ENCODE measurements at regions not wholly inside any gene's neighbourhood (a gene's known extent, or its start where the extent isn't known, plus 50 kb on each side); places are given as distances from the start of the nearest gene placed in this dataset.

DNA sequence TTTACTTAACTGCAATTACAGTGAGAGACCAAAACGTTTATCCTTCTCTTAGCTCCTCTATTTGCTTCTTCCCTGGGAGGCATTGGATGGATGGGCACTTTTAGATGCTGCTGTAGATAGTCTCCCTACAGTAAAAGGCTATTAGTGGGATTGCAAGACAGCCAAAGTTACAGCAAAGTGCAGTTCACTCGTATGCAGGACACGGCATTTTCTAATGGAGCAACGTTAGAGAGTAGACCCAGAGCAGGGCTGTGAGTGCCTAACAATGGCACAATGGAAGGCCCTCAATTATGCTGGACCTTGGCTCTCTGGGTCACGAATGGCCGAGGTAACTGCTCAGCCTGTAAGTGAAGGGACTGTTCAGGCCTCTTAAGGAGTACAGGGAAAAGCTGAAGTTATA is 605.8 kb upstream of the NOX3 start:
- Histone ChIP-seq H3K36me3 (ENCODE audit: low read depth) (no peaks in the 10 kb centered on the region), H3K27me3 (ENCODE audit: insufficient read depth, poor library complexity, severe bottlenecking) (no peaks in the 10 kb centered on the region), H3K27ac (ENCODE audit: poor library complexity, severe bottlenecking) (no peak overlapping the region), H3K4me3 (ENCODE audit: severe bottlenecking) (no peak overlapping the region), H3K4me1 (ENCODE audit: insufficient read depth, poor library complexity, severe bottlenecking) (no peaks in the 10 kb centered on the region), H3K9me3 (ENCODE audit: severe bottlenecking) (no peaks in the 10 kb centered on the region)
- TF ChIP-seq, protein P1, sequence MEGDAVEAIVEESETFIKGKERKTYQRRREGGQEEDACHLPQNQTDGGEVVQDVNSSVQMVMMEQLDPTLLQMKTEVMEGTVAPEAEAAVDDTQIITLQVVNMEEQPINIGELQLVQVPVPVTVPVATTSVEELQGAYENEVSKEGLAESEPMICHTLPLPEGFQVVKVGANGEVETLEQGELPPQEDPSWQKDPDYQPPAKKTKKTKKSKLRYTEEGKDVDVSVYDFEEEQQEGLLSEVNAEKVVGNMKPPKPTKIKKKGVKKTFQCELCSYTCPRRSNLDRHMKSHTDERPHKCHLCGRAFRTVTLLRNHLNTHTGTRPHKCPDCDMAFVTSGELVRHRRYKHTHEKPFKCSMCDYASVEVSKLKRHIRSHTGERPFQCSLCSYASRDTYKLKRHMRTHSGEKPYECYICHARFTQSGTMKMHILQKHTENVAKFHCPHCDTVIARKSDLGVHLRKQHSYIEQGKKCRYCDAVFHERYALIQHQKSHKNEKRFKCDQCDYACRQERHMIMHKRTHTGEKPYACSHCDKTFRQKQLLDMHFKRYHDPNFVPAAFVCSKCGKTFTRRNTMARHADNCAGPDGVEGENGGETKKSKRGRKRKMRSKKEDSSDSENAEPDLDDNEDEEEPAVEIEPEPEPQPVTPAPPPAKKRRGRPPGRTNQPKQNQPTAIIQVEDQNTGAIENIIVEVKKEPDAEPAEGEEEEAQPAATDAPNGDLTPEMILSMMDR (IDR thresholded peaks at IDR 0.05; ENCODE audit: poor library complexity, severe bottlenecking), result no peak
- ATAC-seq (ENCODE audit: low read depth) (no peak), DNase-seq (ENCODE audit: low spot score) (no peak)

DNA sequence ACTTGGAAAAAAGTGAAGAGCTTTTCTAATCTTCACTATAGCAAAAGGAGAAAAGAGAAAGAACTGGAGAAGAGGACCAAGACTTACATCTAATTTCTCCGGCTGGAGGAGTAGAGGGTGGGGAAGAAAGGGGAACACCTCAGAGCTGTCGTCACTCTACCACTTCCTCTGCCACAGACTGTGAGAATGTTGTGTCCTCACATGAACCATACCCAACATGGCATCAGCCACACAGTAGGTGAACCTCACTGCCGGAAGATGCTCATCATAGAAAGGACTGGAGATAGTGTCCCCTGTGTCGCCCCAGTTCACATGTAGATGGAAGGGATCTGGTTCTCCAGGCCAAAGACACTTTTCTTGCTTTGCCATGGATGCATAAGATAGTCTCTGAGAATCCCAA is 604.4 kb upstream of the NOX3 start:
- Histone ChIP-seq H3K4me3 (ENCODE audit: severe bottlenecking) (no peak overlapping the region), H3K9me3 (ENCODE audit: severe bottlenecking) (no peaks in the 10 kb centered on the region), H3K4me1 (ENCODE audit: insufficient read depth, poor library complexity, severe bottlenecking) (no peaks in the 10 kb centered on the region), H3K27me3 (ENCODE audit: insufficient read depth, poor library complexity, severe bottlenecking) (no peaks in the 10 kb centered on the region), H3K36me3 (ENCODE audit: low read depth) (no peaks in the 10 kb centered on the region), H3K27ac (ENCODE audit: poor library complexity, severe bottlenecking) (no peak overlapping the region)
- ATAC-seq (ENCODE audit: low read depth) (no peak), DNase-seq (ENCODE audit: low spot score) (no peak)
- TF ChIP-seq, protein P1 (IDR thresholded peaks at IDR 0.05; ENCODE audit: poor library complexity, severe bottlenecking), result no peak

DNA sequence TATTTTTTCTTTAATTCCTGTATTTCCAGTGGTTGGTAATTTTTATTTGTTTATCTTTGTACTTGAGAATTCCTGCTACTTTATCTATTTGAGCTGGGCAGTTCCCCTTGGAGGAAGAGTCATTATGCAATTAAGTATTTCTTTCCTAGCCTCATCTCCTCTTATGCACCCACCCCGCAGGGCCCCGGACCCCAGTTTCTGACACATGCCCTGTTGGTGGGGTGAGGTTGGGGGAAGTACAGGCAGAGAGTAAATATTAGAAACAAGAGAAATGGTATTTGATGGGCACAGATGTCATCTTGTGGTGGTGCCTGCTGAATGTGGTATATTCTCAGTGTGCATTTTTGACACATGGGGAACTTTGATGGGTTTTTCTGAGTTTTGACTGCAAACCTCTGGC is 602.7 kb upstream of the NOX3 start:
- TF ChIP-seq, protein P1 (IDR thresholded peaks at IDR 0.05; ENCODE audit: poor library complexity, severe bottlenecking), result no peak
- H3K4me3 ChIP-seq (ENCODE audit: severe bottlenecking), result no peak overlapping the region
- H3K27me3 ChIP-seq (ENCODE audit: insufficient read depth, poor library complexity, severe bottlenecking), result no peaks in the 10 kb centered on the region
- no peaks in the 10 kb centered on the region for H3K9me3 ChIP-seq (ENCODE audit: severe bottlenecking)
- H3K36me3 ChIP-seq (ENCODE audit: low read depth), result no peaks in the 10 kb centered on the region
- no peak for DNase-seq (ENCODE audit: low spot score)
- H3K27ac ChIP-seq (ENCODE audit: poor library complexity, severe bottlenecking), result no peak overlapping the region
- H3K4me1 ChIP-seq (ENCODE audit: insufficient read depth, poor library complexity, severe bottlenecking), result no peaks in the 10 kb centered on the region
- ATAC-seq (ENCODE audit: low read depth), result no peak

DNA sequence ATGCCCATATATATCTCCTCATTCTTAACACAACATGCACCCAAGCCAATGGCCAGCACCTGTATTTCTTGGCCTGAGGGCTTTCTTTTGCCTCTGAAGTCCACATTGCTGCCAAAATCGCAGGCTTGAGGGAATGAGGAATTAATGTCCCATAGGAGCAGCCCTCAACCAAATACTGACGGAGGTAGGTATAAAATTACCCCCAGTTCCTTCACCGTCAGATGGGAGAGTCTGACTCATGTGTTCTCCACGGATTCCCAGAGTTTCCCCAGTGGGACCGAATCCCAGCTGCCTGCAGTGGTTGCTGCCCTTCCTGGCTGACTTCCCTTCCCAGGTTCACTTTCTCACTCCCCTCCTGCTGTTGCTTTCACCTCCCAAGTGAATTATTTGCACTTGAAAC is 602.2 kb upstream of the NOX3 start:
- Histone ChIP-seq H3K27me3 (ENCODE audit: insufficient read depth, poor library complexity, severe bottlenecking) (no peaks in the 10 kb centered on the region), H3K4me1 (ENCODE audit: insufficient read depth, poor library complexity, severe bottlenecking) (no peaks in the 10 kb centered on the region), H3K9me3 (ENCODE audit: severe bottlenecking) (no peaks in the 10 kb centered on the region), H3K36me3 (ENCODE audit: low read depth) (no peaks in the 10 kb centered on the region), H3K27ac (ENCODE audit: poor library complexity, severe bottlenecking) (no peak overlapping the region), H3K4me3 (ENCODE audit: severe bottlenecking) (no peak overlapping the region)
- ATAC-seq (ENCODE audit: low read depth), result no peak
- TF ChIP-seq, protein P1 (IDR thresholded peaks at IDR 0.05; ENCODE audit: poor library complexity, severe bottlenecking), result no peak
- DNase-seq (ENCODE audit: low spot score), result no peak

DNA sequence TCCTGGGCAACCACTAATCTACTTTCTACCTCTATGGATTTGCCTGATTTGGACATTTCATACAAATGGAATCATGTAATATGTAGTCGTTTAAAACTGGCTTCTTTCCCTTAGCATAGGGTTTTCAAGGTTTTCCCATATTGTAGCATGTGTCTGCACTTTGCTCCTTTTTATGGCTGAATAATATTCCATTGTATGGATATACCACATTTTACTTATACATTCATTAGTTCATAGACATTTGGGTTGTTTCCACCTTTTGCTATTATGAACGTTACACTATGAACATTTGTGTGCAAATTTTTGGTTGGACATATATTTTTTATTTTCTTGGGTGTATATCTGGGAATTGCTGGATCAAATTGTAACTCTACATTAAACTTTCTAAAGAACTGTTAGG is 600.4 kb upstream of the NOX3 start:
- TF ChIP-seq, protein P1 (IDR thresholded peaks at IDR 0.05; ENCODE audit: poor library complexity, severe bottlenecking), result no peak
- no peaks in the 10 kb centered on the region for H3K36me3 ChIP-seq (ENCODE audit: low read depth)
- H3K9me3 ChIP-seq (ENCODE audit: severe bottlenecking), result no peaks in the 10 kb centered on the region
- no peak overlapping the region for H3K4me3 ChIP-seq (ENCODE audit: severe bottlenecking)
- DNase-seq (ENCODE audit: low spot score), result no peak
- H3K27me3 ChIP-seq (ENCODE audit: insufficient read depth, poor library complexity, severe bottlenecking), result no peaks in the 10 kb centered on the region
- peaks cover 3% of the 10 kb centered on the region for H3K4me1 ChIP-seq (ENCODE audit: insufficient read depth, poor library complexity, severe bottlenecking)
- no peak for ATAC-seq (ENCODE audit: low read depth)
- no peak overlapping the region for H3K27ac ChIP-seq (ENCODE audit: poor library complexity, severe bottlenecking)

Measured in RWPE2 (cell line).